HepG2 (cell line): ENCODE measurements at regions not wholly inside any gene's neighbourhood (a gene's known extent, or its start where the extent isn't known, plus 50 kb on each side); places are given as distances from the start of the nearest gene placed in this dataset.

ENCODE experiments used
- GLI4 ChIP-seq: sonication (generic); formaldehyde crosslinking; IDR thresholded peaks from 2 replicates; pipeline ENCODE4 v1.5.1; 2020; ENCODE audit warnings: missing genetic modification reagents, mild to moderate bottlenecking, moderate library complexity, borderline replicate concordance
- HDAC6 ChIP-seq: fragments of 200-600 bp; sonication (generic); IDR thresholded peaks from 2 replicates; pipeline ENCODE4 v1.7.0; 2017; ENCODE audit warnings: mild to moderate bottlenecking, antibody characterized with exemption, low read length, low read depth
- MAF1 ChIP-seq: sonication (generic); formaldehyde crosslinking; IDR thresholded peaks from 2 replicates; pipeline ENCODE4 v1.5.0; 2020; ENCODE audit warnings: missing genetic modification reagents, borderline replicate concordance
- MAFK ChIP-seq, 2 experiments: IDR thresholded peaks in 1 of 2; conservative IDR thresholded peaks in 1 of 2; 2 replicates each; pipeline ENCODE4 v1.6.1; 2011; ENCODE audit warnings: improper control_type of control experiment in 2 of 2, low read length in 2 of 2
- RARG ChIP-seq: sonication (generic); formaldehyde crosslinking; IDR thresholded peaks from 2 replicates; pipeline ENCODE4 v1.4.0; 2020; ENCODE audit warnings: low read depth, mild to moderate bottlenecking, missing genetic modification reagents
- TF ChIP-seq, protein P1 (sequence below): sonication (generic); formaldehyde crosslinking; IDR thresholded peaks from 2 replicates; pipeline ENCODE4 v1.4.0; 2020; ENCODE audit warnings: low read depth, mild to moderate bottlenecking, missing genetic modification reagents
- TF ChIP-seq, protein P2 (sequence below): sonication (generic); formaldehyde crosslinking; IDR thresholded peaks from 2 replicates; pipeline ENCODE4 v1.4.0; 2020; ENCODE audit warnings: missing genetic modification reagents
- TF ChIP-seq, protein P3 (sequence below): sonication (generic); formaldehyde crosslinking; IDR thresholded peaks from 2 replicates; pipeline ENCODE4 v1.4.0; 2020; ENCODE audit warnings: mild to moderate bottlenecking, low read depth, missing genetic modification reagents

DNA sequence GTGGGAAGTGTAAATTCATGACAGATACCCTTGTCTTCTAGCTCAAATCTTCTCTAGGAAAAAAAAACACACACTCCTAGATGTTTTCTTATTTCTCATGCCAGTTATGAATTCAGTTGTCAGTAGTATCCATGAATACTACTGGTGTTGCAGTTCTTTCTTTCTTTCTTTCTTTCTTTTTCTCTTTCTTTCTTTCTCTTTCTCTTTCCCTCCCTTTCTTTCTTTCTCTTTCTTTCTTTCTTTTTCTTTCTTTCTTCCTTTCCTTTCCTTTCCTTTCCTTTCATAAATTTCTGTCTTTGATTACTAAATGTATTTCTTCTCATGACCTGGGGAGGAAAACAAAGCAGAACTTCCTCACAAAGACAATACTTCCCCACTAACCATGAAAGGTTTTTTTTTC lies 253.8 kb downstream of the PCDH7 start (continued):
- TF ChIP-seq, protein P1, sequence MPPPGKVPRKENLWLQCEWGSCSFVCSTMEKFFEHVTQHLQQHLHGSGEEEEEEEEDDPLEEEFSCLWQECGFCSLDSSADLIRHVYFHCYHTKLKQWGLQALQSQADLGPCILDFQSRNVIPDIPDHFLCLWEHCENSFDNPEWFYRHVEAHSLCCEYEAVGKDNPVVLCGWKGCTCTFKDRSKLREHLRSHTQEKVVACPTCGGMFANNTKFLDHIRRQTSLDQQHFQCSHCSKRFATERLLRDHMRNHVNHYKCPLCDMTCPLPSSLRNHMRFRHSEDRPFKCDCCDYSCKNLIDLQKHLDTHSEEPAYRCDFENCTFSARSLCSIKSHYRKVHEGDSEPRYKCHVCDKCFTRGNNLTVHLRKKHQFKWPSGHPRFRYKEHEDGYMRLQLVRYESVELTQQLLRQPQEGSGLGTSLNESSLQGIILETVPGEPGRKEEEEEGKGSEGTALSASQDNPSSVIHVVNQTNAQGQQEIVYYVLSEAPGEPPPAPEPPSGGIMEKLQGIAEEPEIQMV (CRISPR knock-in tag) = no peak
- TF ChIP-seq RARG (CRISPR knock-in tag) (no peak), HDAC6 (no peak), MAF1 (CRISPR knock-in tag) (no peak), MAFK (conservative IDR thresholded peaks at IDR 0.05 in 1 of 2, IDR thresholded peaks at IDR 0.05 in 1 of 2; ENCODE audit: low read length in 2 of 2) (no peak), GLI4 (CRISPR knock-in tag) (no peak)
- TF ChIP-seq, protein P2, sequence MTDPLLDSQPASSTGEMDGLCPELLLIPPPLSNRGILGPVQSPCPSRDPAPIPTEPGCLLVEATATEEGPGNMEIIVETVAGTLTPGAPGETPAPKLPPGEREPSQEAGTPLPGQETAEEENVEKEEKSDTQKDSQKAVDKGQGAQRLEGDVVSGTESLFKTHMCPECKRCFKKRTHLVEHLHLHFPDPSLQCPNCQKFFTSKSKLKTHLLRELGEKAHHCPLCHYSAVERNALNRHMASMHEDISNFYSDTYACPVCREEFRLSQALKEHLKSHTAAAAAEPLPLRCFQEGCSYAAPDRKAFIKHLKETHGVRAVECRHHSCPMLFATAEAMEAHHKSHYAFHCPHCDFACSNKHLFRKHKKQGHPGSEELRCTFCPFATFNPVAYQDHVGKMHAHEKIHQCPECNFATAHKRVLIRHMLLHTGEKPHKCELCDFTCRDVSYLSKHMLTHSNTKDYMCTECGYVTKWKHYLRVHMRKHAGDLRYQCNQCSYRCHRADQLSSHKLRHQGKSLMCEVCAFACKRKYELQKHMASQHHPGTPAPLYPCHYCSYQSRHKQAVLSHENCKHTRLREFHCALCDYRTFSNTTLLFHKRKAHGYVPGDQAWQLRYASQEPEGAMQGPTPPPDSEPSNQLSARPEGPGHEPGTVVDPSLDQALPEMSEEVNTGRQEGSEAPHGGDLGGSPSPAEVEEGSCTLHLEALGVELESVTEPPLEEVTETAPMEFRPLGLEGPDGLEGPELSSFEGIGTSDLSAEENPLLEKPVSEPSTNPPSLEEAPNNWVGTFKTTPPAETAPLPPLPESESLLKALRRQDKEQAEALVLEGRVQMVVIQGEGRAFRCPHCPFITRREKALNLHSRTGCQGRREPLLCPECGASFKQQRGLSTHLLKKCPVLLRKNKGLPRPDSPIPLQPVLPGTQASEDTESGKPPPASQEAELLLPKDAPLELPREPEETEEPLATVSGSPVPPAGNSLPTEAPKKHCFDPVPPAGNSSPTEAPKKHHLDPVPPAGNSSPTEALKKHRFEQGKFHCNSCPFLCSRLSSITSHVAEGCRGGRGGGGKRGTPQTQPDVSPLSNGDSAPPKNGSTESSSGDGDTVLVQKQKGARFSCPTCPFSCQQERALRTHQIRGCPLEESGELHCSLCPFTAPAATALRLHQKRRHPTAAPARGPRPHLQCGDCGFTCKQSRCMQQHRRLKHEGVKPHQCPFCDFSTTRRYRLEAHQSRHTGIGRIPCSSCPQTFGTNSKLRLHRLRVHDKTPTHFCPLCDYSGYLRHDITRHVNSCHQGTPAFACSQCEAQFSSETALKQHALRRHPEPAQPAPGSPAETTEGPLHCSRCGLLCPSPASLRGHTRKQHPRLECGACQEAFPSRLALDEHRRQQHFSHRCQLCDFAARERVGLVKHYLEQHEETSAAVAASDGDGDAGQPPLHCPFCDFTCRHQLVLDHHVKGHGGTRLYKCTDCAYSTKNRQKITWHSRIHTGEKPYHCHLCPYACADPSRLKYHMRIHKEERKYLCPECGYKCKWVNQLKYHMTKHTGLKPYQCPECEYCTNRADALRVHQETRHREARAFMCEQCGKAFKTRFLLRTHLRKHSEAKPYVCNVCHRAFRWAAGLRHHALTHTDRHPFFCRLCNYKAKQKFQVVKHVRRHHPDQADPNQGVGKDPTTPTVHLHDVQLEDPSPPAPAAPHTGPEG (CRISPR knock-in tag) = no peak
- TF ChIP-seq, protein P3, sequence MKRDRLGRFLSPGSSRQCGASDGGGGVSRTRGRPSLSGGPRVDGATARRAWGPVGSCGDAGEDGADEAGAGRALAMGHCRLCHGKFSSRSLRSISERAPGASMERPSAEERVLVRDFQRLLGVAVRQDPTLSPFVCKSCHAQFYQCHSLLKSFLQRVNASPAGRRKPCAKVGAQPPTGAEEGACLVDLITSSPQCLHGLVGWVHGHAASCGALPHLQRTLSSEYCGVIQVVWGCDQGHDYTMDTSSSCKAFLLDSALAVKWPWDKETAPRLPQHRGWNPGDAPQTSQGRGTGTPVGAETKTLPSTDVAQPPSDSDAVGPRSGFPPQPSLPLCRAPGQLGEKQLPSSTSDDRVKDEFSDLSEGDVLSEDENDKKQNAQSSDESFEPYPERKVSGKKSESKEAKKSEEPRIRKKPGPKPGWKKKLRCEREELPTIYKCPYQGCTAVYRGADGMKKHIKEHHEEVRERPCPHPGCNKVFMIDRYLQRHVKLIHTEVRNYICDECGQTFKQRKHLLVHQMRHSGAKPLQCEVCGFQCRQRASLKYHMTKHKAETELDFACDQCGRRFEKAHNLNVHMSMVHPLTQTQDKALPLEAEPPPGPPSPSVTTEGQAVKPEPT = no peak
